HG02759 (cell line): ENCODE measurements at regions not wholly inside any gene's neighbourhood (a gene's known extent, or its start where the extent isn't known, plus 50 kb on each side); places are given as distances from the start of the nearest gene placed in this dataset.
"Not testable (repeated sequence)": the region's sequence is repeated elsewhere in the genome, so short reads cannot be mapped to it uniquely, and the experiment has no call there.

Experiments used
- ATAC-seq: cut with Tn5 transposase; IDR thresholded peaks from one replicate; pipeline ENCODE4 v1.9.1; 2021; ENCODE audit warnings: mild to moderate bottlenecking, moderate library complexity; ENCODE audit not compliant: unreplicated experiment

DNA sequence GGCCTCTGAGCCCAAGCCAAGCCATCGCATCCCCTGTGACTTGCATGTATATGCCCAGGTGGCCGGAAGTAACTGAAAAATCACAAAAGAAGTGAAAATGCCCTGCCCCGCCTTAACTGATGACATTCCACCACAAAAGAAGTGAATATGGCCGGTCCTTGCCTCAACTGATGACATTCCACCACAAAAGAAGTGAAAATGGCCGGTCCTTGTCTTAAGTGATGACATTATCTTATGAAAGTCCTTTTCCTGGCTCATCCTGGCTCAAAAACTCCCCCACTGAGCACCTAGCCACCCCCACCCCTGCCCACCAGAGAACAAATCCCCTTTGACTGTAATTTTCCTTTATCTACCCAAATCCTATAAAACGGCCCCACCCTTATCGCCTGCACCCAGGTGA lies 712.7 kb upstream of the PABPC4L start:
- ATAC-seq = not testable (repeated sequence)

DNA sequence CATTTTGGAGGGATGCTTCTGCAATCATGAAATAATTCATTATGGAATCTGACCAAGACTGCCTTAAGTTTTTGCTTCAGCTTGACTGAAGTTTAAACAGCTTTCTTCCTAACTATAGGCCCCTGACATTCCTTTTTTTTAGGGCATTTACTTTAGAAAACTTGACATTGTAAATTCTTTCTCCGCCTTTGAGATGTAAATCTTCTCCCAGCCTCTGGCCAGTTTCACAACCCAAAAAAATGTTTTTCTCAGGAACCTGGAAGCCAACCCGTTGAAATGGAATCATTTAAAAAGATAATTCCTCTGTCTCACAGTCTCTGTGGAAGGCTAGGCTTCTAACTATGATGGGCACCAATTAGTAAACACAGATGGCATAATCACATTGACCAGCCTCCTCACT lies 710.4 kb upstream of the PABPC4L start:
- ATAC-seq = no peak

DNA sequence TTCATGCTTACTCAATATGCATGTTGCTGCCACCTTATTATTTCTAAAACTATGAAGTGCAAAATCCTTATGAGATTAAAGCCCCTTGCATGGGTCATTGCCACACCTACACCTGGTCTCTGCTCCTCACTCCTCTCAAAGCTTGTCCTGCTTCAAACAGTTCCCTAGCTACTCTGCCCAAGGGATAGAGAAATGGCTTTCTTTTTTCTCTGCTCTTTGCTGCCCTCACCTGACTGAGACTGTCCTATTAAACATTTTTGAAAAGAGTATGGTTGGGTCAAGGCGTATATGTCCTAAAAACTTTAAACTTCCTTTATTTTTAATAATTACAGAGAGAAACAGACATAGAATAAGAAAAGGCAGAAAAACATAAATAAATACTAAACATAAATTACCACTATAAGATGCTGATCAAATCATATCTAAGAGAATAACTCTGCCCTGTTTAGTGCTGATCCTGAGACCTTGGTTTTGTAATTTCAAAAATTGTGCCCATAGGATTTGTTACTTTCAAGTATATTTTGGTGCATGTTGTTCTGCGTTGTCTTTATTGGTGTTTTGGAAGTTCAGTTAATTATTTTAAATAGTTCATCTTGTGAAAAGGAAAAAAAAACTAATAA lies 704.9 kb upstream of the PABPC4L start:
- no peak for ATAC-seq

DNA sequence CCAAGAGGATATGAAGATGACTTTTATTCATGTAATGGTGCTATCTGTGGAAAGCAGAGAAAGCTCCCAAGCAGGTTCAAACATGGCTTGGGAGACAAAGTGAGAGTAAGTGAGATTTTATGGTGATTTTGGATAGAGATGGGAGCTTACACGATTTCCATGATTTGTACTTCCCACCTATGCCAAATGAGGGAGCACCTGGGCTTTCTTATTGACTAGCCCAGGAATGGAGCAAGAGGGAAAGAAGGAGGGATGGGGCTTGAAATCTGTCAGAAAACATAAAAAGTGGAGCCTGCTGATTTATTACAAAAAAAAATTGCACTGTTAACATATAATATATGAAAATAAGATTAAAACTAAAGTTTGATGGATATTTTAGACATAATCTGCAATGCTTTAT lies 703.5 kb upstream of the PABPC4L start:
- no peak for ATAC-seq

DNA sequence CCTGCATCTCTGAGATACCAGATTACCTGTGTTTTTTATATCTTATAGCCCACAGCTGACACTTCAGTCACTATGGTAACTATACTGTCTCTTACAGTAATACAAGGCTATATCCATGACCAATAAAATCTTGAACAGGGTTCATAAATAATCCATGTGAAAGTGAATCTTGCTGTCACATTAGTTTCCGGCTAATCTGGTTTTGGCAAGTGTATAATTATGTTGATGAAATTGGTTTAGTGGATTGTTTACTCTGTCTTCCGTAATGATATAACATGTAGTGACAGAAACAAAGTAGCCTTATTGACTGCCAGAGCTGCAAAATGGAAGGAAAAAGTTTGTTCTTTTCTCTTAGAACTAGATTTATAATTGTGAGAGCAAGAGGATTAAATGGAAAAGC lies 686.6 kb upstream of the PABPC4L start:
- no peak for ATAC-seq

DNA sequence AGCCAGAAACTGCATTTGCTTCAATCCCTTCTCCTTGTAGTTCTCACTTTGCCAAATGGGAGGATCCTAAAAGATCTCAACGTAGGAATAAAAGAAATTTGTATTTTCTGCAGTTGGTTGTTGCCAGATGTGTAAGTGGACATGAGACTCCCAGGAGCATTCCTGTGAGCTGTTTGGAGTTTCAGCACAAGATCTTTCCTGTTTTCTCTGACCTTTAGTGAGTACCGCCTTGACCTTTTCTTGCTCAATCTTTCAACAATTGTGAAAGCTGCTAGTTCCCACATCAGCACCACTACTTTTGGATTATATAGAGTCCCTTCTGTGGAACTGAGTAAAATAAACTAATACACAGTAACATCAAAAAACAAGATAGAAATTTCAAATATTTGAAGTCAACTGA lies 683.8 kb upstream of the PABPC4L start:
- no peak for ATAC-seq

DNA sequence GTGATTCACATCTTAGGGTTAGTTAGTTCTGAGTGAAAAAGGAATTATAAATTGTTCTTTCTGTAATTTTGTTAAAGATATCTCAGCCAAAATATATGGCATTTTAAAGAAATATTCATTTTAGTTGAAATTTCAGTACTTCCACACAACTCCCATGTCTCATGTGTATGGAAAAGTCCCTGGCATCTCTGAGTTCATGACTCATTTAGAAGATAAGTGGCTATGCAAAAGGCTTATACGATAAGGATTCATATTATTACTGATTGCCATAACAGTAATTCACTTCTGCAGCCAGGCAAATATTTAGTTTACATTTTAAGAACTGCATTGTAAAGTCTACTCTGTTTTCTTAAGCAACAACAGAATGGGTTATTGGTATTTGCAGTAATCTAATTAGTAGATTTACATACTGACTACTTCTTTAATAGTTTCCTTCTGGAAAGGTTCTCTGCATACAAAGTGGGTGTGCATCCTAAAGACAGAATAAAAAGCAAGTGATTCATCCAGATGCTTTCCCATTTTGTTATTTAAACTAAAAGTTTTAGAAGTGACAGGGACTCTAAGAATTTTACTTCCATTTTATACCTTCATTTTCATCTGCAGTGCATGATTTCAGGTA lies 682.4 kb upstream of the PABPC4L start:
- ATAC-seq = no peak

DNA sequence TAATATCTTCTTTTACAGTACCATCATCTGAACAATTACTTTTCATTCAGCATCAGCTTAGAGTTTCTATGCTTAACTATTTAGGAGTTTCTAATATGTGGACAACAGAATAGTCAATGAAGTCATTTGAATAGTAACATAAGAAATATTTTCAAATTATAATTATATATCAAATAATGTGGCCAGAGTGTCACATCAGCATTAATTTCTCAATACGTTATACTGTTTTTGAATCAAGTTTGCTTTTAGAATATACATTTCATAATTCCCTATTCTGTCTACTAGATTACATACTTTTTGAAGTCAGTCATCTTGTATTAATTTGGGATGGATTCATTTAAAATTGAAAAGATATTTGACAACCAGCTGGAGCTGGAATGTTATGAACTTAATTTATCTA lies 677.4 kb upstream of the PABPC4L start:
- no peak for ATAC-seq

DNA sequence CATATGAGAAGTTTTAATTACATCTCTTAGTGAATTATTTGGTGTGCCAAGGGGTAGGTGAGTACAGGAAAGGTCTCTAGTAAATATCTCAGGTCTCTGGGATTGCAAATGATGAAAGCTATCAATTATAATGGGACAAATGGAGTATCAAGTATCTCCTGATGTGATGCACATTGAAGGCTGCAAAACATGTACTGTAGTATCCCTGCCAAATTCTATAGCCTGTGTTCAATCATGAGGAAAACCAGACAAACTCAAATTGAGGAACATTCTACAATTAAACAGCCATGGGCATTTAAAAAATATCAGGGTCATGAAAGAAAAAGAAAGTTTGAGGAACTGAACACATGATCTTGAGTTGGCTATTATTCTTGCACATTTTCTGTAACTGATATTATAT lies 665.4 kb upstream of the PABPC4L start:
- ATAC-seq = no peak

DNA sequence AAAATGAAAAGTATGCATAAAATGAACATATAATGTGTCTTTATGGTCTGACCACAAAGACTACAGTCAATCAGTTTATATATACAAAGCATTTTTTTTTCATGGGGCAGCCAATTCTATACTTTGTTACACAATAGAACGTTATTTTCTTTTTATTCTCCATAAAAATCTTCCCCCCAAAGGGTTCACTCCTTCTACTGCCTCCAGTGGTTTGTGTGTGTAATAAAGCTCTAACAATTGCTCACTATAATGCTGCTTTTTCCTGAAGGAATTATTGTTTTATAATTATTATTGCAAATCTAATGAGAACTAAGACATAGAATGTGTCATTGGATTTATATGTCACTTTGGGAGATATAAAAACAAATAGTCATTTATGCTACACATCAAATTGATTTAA lies 664.1 kb upstream of the PABPC4L start:
- no peak for ATAC-seq

DNA sequence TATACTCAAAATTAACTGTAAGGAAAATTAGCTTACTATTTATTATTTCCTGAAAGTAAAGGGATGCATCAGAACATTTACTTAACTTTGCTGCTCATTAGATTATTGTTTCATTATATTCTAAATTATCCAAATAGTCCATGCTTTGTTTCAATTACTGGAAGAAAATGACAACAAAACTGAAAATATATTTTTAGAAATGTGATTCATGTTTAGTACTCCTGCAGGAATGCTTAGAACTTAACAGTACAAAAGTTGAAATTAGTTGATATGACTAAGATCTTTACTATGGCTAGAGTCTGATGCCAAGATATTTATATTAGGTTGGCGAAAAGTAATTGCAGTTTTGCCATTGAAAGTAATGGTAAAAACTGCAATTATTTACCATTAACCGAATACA lies 660.5 kb upstream of the PABPC4L start:
- no peak for ATAC-seq

DNA sequence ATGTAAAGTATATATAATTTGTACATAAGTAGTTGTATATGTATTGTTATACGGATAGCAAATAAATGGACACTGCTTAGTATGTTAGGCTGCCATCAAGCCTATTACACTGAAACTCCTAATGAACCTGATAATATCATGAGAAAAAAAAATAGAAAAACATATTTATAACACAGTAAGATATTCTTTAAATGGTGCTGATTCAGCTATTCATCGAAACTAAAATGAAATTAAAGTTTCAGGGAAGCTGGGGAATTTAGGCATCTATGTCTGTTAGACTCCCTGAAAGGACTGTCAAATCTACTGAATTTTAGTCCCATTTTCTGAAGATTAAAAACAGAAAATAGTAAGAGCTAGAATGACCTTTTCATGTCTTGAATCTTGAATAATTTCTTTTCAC lies 647.1 kb upstream of the PABPC4L start:
- no peak for ATAC-seq

DNA sequence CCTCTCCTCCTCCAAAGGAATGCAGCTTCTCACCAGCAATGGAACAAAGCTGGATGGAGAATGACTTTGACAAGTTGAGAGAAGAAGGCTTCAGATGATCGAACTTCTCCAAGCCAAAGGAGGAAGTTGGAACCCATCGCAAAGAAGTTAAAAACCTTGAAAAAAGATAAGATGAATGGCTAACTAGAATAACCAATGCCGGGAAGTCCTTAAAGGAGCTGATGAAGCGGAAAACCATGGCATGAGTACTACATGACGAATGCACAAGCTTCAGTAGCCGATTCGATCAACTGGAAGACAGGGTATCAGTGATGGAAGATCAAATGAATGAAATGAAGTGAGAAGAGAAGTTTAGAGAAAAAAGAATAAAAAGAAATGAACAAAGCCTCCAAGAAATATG lies 629.2 kb upstream of the PABPC4L start:
- not testable (repeated sequence) for ATAC-seq

DNA sequence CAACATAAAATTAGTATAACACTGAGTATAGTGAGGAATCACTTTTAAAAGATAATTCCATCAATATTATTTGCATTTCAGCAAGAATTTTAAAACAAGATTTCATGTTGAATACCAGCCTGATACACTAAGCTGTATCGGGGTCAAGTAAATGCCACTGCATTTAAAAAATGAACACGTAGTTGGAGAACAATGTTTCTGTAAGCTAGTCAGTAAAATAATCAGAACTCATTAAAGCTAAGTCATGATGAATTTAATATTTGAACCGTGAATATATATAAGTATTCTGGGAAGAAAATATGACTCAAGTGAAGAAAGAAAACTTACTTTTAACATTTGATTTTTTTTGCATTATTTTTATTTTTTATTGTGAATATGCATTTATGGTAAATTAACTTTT lies 611.0 kb upstream of the PABPC4L start:
- no peak for ATAC-seq

DNA sequence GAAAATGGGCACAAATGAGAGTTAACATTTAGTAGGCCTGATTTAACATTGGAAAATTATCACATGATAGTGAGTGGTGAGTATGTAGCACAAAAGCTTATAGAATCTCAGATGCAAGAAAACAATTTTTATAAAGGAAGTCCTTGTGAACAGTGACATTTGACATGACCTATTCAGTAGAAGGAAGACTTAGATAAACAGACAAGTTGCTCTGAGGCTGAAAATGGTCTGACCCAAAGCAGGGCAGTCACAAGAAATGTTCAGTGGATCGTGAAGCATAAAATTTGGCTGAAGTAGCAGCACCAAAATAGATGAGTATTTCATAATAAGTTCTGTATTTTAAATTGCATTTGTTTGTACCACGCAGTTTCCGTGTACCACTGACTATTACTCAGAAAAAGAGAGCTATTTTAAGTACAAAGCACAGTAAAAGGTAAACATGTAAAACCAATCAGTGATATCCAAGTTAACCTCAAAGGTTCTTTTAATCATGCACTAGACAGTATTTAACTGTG lies 605.7 kb upstream of the PABPC4L start:
- no peak for ATAC-seq

DNA sequence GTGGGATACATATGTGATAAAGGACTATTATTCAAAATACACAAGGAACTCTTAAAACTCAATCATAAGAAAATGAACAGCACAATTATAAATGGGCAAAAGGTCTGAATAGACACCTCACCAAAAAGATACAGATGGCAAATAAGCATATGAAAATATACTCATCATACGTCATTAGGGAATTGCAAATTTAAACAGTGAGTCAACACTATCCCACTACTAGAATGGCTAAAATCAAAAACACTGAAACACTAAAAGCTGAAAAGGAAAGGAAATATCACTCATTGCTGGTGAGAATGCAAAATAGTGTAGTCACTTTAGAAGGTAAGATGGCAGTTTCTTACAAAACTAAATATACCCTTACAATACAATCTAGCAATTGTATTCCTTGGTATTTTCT lies 597.0 kb upstream of the PABPC4L start:
- no peak for ATAC-seq

DNA sequence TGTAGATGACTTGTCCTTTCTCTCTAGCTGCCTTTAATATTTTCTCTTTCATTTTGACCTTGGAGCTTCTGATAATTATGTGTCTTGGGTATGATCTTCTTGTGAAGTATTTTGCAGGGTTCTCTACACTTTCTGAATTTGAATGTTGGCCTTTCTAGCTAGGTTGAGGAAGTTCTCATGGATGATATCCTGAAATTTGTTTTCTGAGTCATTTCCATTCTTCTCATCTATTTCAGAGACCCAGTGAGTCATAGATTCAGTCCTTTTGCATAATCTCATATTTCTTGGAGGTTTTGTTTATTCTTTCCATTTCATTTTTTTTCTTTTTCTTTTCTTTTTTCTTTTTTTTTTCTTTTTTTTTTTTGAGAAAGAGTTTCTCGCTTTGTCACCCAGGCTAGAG lies 585.7 kb upstream of the PABPC4L start:
- no peak for ATAC-seq

DNA sequence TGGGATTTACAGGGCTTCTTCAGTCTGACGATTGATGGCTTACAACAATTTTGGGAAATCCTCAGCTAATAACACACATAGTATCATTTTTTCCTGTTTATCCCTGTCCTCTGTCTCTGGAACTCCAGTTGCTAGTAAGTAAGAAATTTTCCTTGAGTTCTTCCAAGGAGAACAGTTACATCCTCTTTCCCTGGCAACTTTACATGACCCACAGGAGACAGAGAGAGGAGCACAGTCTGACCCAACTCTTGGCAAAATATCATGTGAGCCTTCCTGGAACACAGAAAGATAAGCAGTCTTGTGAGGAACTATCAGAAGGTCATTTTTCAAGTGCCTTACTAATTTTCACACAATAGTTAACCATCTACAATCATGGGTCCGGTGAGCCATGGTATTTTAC lies 578.7 kb upstream of the PABPC4L start:
- ATAC-seq = no peak

DNA sequence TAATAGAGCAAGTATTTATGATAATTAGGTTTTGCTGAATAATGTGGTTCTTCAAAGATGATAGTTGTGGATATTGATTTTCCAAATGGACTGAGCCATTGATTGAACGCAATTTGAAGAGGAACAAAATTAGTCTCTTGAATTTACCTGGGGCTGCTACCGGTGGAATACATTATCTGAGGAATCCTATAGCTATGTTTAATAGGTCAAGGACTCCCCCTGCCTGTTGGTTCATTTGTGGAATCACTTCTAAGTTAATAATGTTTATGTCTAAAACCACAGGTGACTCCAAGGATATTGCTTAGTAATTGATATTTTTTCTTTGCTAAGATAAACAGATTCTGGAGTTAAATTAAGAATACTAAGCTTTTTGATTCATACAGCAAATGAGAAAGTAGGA lies 576.0 kb upstream of the PABPC4L start:
- no peak for ATAC-seq

DNA sequence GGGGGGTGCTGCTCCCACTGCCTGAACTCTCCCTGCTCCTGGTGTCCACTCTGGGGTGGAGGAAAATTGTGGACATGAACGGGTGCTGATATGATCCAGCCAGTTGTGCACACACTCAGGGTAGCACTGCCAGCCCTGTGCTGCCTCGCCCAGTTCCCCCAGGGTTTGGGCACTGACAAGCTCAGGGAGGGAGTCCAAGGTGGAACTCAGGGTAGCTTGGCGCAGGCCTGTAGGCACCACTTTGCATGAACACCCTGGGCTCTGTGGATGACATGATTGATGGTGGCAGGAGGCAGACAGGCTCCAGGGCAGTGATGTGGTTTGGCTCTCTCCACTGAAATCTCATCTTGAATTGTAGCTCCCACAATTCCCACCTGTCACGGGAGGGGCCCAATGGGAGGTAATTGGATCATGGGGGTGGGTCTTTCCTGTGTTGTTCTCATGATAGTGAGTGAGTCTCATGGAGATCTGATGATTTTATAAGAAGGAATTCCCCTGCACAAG lies 572.0 kb upstream of the PABPC4L start:
- no peak for ATAC-seq

DNA sequence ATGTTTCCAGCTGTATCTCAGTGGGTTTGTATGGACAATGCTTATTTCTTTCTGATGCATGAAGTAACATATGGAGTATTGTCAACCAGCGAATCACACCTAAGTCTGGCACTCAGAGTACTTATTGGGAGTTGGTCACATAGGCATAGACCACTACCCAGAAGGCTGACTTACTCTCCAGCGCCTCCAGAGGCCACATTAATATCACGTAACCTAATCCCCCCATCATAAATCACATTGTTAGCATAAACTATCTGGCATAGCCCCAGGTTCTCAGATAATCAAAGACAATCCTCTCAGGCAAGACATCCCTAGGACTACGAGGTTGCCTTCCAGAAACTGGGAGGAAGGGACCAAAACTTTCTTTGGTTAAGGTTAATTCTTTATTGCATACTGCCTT lies 560.5 kb upstream of the PABPC4L start:
- no peak for ATAC-seq

DNA sequence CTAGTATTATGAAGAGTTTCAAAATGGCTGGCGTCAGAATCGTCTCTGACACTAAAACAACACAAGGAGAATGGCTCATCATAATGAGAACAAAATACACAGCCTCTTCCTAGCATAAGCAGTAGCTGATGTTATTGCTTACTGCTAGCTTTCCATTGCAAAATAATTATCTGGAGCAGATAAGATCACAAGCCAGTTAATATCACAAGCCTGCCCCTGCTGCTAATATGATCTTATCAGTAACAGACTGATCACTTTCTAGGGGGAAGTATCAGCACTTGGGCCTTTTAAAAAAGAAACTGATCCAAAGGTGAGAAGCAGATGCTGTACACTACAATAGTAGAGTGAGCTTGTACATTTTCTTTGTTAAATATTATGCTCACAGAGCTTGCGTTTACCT lies 554.8 kb upstream of the PABPC4L start:
- no peak for ATAC-seq
